ENCODE measurements at regions not wholly inside any gene's neighbourhood (a gene's known extent, or its start where the extent isn't known, plus 50 kb on each side); places are given as distances from the start of the nearest gene placed in this dataset.
"Not testable (repeated sequence)": the region's sequence is repeated elsewhere in the genome, so short reads cannot be mapped to it uniquely, and the experiment has no call there.

DNA sequence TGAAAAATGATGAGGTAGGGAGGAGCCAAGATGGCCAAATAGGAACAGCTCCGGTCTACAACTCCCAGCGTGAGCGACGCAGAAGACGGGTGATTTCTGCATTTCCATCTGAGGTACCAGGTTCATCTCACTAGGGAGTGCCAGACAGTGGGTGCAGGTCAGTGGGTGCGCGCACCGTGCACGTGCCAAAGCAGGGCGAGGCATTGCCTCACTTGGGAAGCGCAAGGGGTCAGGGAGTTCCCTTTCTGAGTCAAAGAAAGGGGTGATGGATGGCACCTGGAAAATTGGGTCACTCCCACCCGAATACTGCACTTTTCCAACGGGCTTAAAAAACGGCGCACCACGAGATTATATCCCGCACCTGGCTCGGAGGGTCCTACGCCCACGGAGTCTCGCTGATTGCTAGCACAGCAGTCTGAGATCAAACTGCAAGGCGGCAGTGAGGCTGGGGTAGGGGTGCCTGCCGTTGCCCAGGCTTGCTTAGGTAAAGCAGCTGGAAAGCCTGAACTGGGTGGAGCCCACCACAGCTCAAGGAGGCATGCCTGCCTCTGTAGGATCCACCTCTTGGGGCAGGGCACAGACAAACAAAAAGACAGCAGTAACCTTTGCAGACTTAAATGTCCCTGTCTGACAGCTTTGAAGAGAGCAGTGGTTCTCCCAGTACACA, 230.5 kb downstream of the GOLGA6L6 start:
- H3K4me1 Mint-ChIP-seq; POLR2A ChIA-PET; DNase-seq; H3K27ac Mint-ChIP-seq; CTCF ChIA-PET; H3K4me3 Mint-ChIP-seq; H3K27me3 Mint-ChIP-seq; intact Hi-C loops (cut with micrococcal nuclease); H3K36me3 Mint-ChIP-seq (ENCODE audit: low read depth); H3K9me3 Mint-ChIP-seq; ATAC-seq (ENCODE audit: low read depth): not testable (repeated sequence)

DNA sequence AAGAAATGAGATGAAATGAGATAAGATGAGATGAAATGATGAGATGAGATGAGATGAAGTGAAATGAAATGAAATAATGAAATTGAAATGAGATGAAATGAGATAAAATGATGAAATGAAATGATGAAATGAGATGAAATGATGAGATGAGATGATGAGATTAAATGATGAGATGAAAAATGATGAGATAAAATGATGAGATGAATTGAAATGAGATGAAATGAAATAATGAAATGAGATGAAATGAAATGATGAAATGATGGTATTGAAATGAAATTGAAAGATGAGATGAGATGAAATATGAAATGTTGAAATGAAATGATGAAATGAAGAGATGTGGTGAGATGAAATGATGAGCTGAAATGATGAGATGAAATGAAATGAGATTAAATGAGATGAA, 231.0 kb downstream of the GOLGA6L6 start:
- TF ChIP-seq, protein P1, sequence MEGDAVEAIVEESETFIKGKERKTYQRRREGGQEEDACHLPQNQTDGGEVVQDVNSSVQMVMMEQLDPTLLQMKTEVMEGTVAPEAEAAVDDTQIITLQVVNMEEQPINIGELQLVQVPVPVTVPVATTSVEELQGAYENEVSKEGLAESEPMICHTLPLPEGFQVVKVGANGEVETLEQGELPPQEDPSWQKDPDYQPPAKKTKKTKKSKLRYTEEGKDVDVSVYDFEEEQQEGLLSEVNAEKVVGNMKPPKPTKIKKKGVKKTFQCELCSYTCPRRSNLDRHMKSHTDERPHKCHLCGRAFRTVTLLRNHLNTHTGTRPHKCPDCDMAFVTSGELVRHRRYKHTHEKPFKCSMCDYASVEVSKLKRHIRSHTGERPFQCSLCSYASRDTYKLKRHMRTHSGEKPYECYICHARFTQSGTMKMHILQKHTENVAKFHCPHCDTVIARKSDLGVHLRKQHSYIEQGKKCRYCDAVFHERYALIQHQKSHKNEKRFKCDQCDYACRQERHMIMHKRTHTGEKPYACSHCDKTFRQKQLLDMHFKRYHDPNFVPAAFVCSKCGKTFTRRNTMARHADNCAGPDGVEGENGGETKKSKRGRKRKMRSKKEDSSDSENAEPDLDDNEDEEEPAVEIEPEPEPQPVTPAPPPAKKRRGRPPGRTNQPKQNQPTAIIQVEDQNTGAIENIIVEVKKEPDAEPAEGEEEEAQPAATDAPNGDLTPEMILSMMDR (IDR thresholded peaks at IDR 0.05) = peak; percentile 32
- POLR2A ChIA-PET = no interaction called here
- no peak overlapping the region for H3K4me3 Mint-ChIP-seq
- ATAC-seq (ENCODE audit: low read depth) = no peak
- DNase-seq = no peak
- CTCF ChIA-PET = no interaction called here
- H3K27me3 Mint-ChIP-seq = no peaks in the 10 kb centered on the region
- no peak overlapping the region for H3K27ac Mint-ChIP-seq
- intact Hi-C loops (cut with micrococcal nuclease) = no loop called here
- no peaks in the 10 kb centered on the region for H3K4me1 Mint-ChIP-seq
- no peaks in the 10 kb centered on the region for H3K36me3 Mint-ChIP-seq (ENCODE audit: low read depth)
- H3K9me3 Mint-ChIP-seq = no peaks in the 10 kb centered on the region

DNA sequence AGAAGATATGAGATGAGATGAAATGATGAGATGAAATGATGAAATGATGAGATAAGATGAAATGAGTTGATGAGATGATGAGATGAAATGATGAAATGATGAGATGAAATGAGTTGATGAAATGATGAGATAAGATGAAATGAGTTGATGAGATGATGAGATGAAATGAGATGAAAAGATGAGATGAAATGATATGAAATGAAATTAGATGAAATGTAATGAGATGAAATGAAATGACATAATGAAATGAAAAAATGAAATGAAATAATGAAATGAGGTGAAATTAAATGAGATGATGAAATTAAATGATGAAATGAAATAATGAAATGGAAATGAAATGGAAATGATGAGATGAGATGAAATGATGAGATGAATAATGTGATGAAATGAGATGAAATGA, 231.6 kb downstream of the GOLGA6L6 start:
- H3K4me3 Mint-ChIP-seq; H3K4me1 Mint-ChIP-seq; H3K27ac Mint-ChIP-seq; intact Hi-C loops (cut with micrococcal nuclease); ATAC-seq (ENCODE audit: low read depth); H3K9me3 Mint-ChIP-seq; POLR2A ChIA-PET; H3K27me3 Mint-ChIP-seq; CTCF ChIA-PET; DNase-seq; H3K36me3 Mint-ChIP-seq (ENCODE audit: low read depth): not testable (repeated sequence)

DNA sequence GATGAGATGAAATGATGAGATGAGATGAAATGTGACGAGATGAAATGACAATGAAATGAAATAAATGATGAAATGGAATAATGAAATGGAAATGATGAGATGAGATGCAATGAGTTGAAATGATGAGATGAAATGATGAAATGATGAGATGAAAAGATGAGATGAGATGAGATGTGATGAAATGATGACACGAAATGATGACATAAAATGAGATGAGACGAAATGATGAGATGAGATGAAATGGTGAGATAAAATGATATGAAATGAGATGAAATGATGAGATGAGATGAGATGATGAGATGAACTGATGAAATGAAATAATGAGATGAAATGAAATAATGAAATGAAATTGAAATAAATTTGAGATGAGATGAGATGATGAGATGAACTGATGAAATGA, 232.2 kb downstream of the GOLGA6L6 start:
- H3K9me3 Mint-ChIP-seq; H3K27ac Mint-ChIP-seq; ATAC-seq (ENCODE audit: low read depth); H3K36me3 Mint-ChIP-seq (ENCODE audit: low read depth); H3K27me3 Mint-ChIP-seq; POLR2A ChIA-PET; H3K4me3 Mint-ChIP-seq; CTCF ChIA-PET; DNase-seq; intact Hi-C loops (cut with micrococcal nuclease); H3K4me1 Mint-ChIP-seq: not testable (repeated sequence)

DNA sequence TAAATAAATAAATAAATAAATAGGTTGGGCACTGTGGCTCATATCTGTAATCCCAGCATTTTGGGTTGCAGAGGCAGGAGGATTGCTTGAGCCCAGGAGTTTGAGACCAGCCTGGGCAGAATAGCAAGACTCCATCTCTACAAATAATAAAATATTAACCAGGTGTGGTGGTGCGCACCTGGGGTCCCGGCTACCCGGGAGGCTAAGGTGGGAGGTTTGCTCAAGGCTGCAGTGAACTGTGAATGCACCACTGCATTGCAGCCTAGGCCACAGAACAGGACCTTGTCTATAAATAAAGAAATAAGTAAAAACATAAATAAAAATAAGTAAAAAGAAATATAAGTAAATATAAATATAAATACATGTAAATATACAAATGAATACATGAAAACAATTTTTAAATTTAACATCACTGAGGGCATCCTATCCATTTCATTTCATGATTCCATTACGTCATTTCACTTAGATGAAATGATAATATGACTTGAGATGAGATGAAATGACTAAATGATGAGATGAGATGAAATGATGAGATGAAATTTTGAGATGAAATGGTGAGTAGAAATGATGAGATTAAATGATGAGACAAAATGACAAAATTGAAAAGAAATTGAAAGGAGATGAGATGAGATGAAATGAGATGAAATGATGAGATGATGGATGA, 233.4 kb downstream of the GOLGA6L6 start:
- intact Hi-C loops (cut with micrococcal nuclease); H3K27me3 Mint-ChIP-seq; ATAC-seq (ENCODE audit: low read depth); H3K4me1 Mint-ChIP-seq; H3K9me3 Mint-ChIP-seq; H3K4me3 Mint-ChIP-seq; POLR2A ChIA-PET; H3K27ac Mint-ChIP-seq; H3K36me3 Mint-ChIP-seq (ENCODE audit: low read depth); DNase-seq; CTCF ChIA-PET: not testable (repeated sequence)

DNA sequence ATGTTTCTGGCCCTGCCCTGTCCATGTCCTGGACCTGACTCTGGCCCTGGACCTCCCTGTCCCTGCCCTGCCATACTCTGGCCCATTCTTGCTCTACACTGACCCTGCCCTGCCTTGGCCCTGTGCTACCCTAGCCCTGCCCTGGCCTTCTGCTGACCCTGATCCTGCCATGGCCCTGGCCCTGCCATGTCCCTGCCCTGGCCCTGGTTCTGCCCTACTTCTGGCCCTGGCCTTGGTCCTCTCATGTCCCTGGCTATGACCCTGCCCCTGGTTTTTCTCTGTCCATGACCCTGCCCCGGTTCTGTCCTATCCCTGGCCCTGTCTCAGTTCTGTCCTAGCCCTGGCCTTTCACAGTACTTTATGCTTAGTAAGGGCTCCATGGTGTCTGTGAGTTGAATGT, 234.5 kb downstream of the GOLGA6L6 start:
- H3K27ac Mint-ChIP-seq; H3K4me3 Mint-ChIP-seq; H3K9me3 Mint-ChIP-seq; H3K4me1 Mint-ChIP-seq; intact Hi-C loops (cut with micrococcal nuclease); POLR2A ChIA-PET; H3K36me3 Mint-ChIP-seq (ENCODE audit: low read depth); CTCF ChIA-PET; ATAC-seq (ENCODE audit: low read depth); DNase-seq; H3K27me3 Mint-ChIP-seq: not testable (repeated sequence)

DNA sequence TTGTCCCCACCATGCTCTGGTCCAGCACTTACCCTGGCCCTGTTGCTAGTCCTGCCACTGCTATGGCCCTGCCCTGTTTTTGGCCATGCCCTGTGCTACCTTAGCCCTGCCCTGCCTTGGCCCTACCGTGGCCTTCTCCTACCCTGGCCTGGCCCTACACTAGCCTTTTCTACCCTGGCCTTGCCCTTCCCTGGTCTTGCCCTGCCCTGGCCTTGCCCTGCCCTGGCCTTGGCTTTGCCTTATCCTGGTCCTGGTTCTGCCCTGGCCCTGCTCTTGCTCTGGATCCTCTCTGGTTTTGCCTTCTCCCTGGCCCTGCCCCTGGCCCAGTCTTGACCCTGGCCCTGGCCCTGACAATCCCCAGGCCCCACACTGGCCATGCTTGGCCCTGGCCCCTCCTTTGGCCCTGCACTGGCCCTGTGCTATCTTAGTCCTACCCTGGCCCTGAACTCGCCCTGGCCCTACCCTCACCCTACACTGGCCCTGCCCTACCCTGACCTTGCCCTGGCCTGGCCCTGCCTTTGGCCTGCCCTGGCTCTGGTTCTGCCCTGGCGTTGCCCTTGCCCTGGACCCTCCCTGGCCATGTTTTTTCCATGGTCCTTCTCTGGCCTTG, 235.0 kb downstream of the GOLGA6L6 start:
- H3K27ac Mint-ChIP-seq, CTCF ChIA-PET: not testable (repeated sequence)

DNA sequence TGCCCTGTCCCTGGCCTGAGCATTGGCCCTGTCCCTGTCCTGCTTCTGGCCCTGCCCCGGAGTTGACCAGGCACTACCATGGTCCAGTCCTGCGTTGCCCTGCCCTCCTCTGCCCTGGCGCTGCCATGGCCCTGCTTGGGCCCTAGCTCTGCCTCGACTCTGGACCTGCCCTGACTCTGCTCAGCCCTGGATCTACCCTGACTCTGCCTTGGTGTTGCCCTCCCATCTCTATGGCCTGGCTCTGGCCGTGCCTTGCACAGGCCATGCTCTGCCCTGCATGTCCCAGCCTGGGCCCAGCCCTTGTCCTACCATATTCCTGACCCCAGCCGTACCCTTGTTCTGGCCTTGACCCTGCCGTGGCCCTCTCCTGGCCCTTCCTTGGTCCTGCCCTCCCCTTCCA, 235.7 kb downstream of the GOLGA6L6 start:
- H3K4me1 Mint-ChIP-seq; H3K4me3 Mint-ChIP-seq; H3K27me3 Mint-ChIP-seq; CTCF ChIA-PET; DNase-seq; H3K9me3 Mint-ChIP-seq; ATAC-seq (ENCODE audit: low read depth); H3K27ac Mint-ChIP-seq; POLR2A ChIA-PET; H3K36me3 Mint-ChIP-seq (ENCODE audit: low read depth); intact Hi-C loops (cut with micrococcal nuclease): not testable (repeated sequence)

More for the DNA sequence above, 235.0 kb downstream of the GOLGA6L6 start:
- H3K9me3 Mint-ChIP-seq; intact Hi-C loops (cut with micrococcal nuclease); DNase-seq; ATAC-seq (ENCODE audit: low read depth); POLR2A ChIA-PET; H3K27me3 Mint-ChIP-seq; H3K4me1 Mint-ChIP-seq; H3K4me3 Mint-ChIP-seq; H3K36me3 Mint-ChIP-seq (ENCODE audit: low read depth): not testable (repeated sequence)

DNA sequence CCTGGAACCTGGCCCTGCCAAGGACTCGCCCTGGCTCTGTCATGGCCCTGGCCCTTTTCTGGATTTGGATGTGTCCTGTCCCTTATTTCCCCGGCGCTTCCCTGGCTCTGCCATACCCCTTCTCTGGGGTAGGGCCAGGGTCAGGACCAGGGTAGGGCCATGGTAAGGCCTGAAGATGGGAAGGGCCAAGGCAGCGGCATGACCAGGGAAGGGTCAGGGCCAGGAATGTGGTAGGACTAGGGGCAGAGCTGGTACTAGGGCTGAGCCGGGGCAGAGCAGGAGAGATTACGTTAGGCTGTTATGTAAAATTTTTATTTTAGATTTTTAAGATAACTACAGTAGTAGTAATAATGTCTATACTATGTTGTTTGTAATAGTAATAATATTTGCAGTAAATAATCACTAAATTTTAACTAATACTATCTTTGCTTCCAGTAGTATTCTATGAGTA, 236.6 kb downstream of the GOLGA6L6 start:
- ATAC-seq (ENCODE audit: low read depth); intact Hi-C loops (cut with micrococcal nuclease); H3K27ac Mint-ChIP-seq; H3K4me1 Mint-ChIP-seq; H3K4me3 Mint-ChIP-seq; H3K9me3 Mint-ChIP-seq; CTCF ChIA-PET; H3K27me3 Mint-ChIP-seq; POLR2A ChIA-PET; H3K36me3 Mint-ChIP-seq (ENCODE audit: low read depth); DNase-seq: not testable (repeated sequence)

DNA sequence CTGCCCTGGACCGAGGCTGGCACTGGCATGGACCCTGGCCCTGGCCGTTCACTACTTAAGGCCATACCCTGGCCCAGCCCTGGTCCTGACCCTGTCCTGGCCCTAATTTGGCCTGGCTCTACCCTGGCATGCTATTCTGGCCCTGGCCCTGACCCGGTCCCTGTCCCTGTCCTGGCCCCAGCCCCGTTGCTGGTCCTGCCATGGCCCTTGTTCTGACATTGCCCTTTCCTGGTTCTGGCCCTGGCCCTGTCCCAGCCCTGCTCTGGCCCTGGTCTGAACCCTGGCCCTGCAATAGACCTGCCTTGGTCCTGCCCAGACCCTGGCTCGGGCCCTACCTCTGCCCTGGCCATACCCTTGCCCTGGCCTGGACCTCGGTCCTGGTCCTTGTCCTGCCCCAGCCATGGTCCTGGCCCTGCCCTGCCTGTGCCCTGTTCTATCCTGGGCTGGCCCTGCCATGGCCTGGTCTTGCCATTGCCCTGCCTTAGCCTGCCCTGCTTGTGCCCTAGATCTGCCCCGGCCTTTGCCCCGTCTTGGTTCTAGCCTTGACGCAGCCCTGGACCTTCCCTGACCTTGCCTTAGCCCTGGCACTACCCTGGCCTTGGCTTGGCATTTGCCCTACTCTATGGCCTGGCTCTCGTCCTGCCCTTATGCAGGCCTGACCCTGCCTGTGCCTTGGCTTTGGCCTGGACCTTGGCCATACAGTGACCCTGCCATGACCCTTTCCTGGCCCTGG, 237.2 kb downstream of the GOLGA6L6 start:
- H3K4me1 Mint-ChIP-seq; H3K27me3 Mint-ChIP-seq; DNase-seq; H3K36me3 Mint-ChIP-seq (ENCODE audit: low read depth); POLR2A ChIA-PET; CTCF ChIA-PET; intact Hi-C loops (cut with micrococcal nuclease); H3K4me3 Mint-ChIP-seq; ATAC-seq (ENCODE audit: low read depth); H3K27ac Mint-ChIP-seq; H3K9me3 Mint-ChIP-seq: not testable (repeated sequence)

All from activated B cell treated with CpG ODN at 0.5 μM for 24 hours (primary cell).